ENCODE measurements at regions not wholly inside any gene's neighbourhood (a gene's known extent, or its start where the extent isn't known, plus 50 kb on each side); places are given as distances from the start of the nearest gene placed in this dataset.

GRCh38 chr12:58148976-58149375 lies 207.6 kb downstream of the ATP23 start:
- no peaks in the 10 kb centered on the region for H3K79me1 ChIP-seq (ENCODE audit: low read depth in 1 of 2, low read length in 2 of 2)

More at GRCh38 chr12:58148976-58149375, 207.6 kb downstream of the ATP23 start:
- H3K9me3 ChIP-seq (ENCODE audit: control insufficient read depth, insufficient read depth, low read length) = no peaks in the 10 kb centered on the region
- no peak overlapping the region for H4K5ac ChIP-seq (ENCODE audit: low read depth, low read length)
- in situ Hi-C loops (cut with MboI; ENCODE audit: low sequenced_read_pairs) = no loop called here
- H2BK20ac ChIP-seq (ENCODE audit: low read depth, low read length) = no peak overlapping the region
- H2AK5ac ChIP-seq (ENCODE audit: low read depth, low read length) = no peak overlapping the region
- H3K36me3 ChIP-seq (ENCODE audit: control insufficient read depth, insufficient read depth, low read length) = no peaks in the 10 kb centered on the region
- no peak overlapping the region for H3K4me3 ChIP-seq (ENCODE audit: insufficient read depth, low read depth, low read length)
- no peak overlapping the region for H3K18ac ChIP-seq (ENCODE audit: low read depth, low read length)
- intact Hi-C loops (cut with micrococcal nuclease) = no loop called here
- no peak overlapping the region for H4K8ac ChIP-seq (ENCODE audit: low read depth in 2 of 2, low read length in 2 of 2)
- TF ChIP-seq CEBPB (IDR thresholded peaks at IDR 0.05; ENCODE audit: low read depth, low read length) = no peak
- TF ChIP-seq MXI1 (IDR thresholded peaks at IDR 0.05; ENCODE audit: borderline replicate concordance, low read depth, low read length) = no peak
- TF ChIP-seq RFX5 (IDR thresholded peaks at IDR 0.05; ENCODE audit: low read depth, low read length) = no peak
- TF ChIP-seq RCOR1 (IDR thresholded peaks at IDR 0.05; ENCODE audit: insufficient replicate concordance, low read length) = no peak
- no peak for TF ChIP-seq NFE2L2 (IDR thresholded peaks at IDR 0.05; ENCODE audit: low read depth, low read length)
- no peak for TF ChIP-seq SMC3 (IDR thresholded peaks at IDR 0.05; ENCODE audit: low read depth, low read length)
- no peak for TF ChIP-seq USF2 (IDR thresholded peaks at IDR 0.05; ENCODE audit: low read depth, low read length)
- no peak for TF ChIP-seq MAFK (IDR thresholded peaks at IDR 0.05; ENCODE audit: low read depth, low read length)
- TF ChIP-seq FOS (IDR thresholded peaks at IDR 0.05; ENCODE audit: low read depth, low read length) = no peak
- no peaks in the 10 kb centered on the region for H3K27me3 ChIP-seq (ENCODE audit: control insufficient read depth, insufficient read depth, low read length)
- no peak overlapping the region for H4K91ac ChIP-seq (ENCODE audit: insufficient read depth, low read depth, low read length)
- ChIA-PET POLR2A (ENCODE audit: unreplicated experiment) (no interaction called here), CTCF (no interaction called here)
- no peaks in the 10 kb centered on the region for H3K9me1 ChIP-seq (ENCODE audit: insufficient read depth, low read length)
- H2BK120ac ChIP-seq (ENCODE audit: low read depth, low read length) = no peak overlapping the region
- no peak overlapping the region for H3K23ac ChIP-seq (ENCODE audit: low read depth, low read length)
- H2BK5ac ChIP-seq (ENCODE audit: low read depth, low read length, poor library complexity, severe bottlenecking) = no peak overlapping the region
- ATAC-seq (ENCODE audit: low read depth) (no peak), DNase-seq (no peak)
- H2BK15ac ChIP-seq (ENCODE audit: low read depth, low read length) = no peak overlapping the region
- no peaks in the 10 kb centered on the region for H4K20me1 ChIP-seq (ENCODE audit: insufficient read depth, low read length)
- dilution Hi-C loops (cut with HindIII; ENCODE audit: low sequenced_read_pairs, unreplicated experiment) = no loop called here
- H3K4ac ChIP-seq (ENCODE audit: low read depth, low read length) = no peak overlapping the region
- no TSS peak for BruUV-seq (replicated peaks)
- H3K9ac ChIP-seq (ENCODE audit: low read depth, low read length) = no peak overlapping the region
- H3K4me2 ChIP-seq (ENCODE audit: low read depth, low read length) = no peak overlapping the region
- H2AFZ ChIP-seq (replicated peaks; ENCODE audit: low read length, poor library complexity) = no peak overlapping the region
- no peak overlapping the region for H3K56ac ChIP-seq (ENCODE audit: extremely low read depth, insufficient read depth, low read length)
- H3K14ac ChIP-seq (replicated peaks; ENCODE audit: low read depth, low read length) = no peak overlapping the region
- H3K27ac ChIP-seq (ENCODE audit: insufficient read depth, low read length) = no peak overlapping the region
- no peaks in the 10 kb centered on the region for H3K4me1 ChIP-seq (ENCODE audit: control insufficient read depth, insufficient read depth, low read length)
- H2AK9ac ChIP-seq (replicated peaks; ENCODE audit: low read depth, low read length, poor library complexity) = no peak overlapping the region
